SK-N-SH (cell line): ENCODE measurements at regions not wholly inside any gene's neighbourhood (a gene's known extent, or its start where the extent isn't known, plus 50 kb on each side); places are given as distances from the start of the nearest gene placed in this dataset.

Experiments used
- CTCF ChIA-PET: fragments of 300-600, 350-600 bp; formaldehyde crosslinking; extraction: SDS; loops from one replicate; lab custom pipeline; 2021; lab: Yijun Ruan, JAX
- POLR2A ChIA-PET: fragments of 350-600 bp; sonication (Branson Sonifier 250); formaldehyde crosslinking; extraction: SDS; loops from one replicate; lab custom pipeline; 2020; ENCODE audit warnings: antibody characterized with exemption, inconsistent platforms; lab: Yijun Ruan, JAX
- DNase-seq: peaks from one replicate; pipeline ENCODE4 v3.0.0; 2012
- H2AFZ ChIP-seq: fragments of 200-600 bp; sonication (generic); 2 replicates; pipeline ENCODE4 v1.8.1; 2016; ENCODE audit warnings: antibody characterized with exemption, mild to moderate bottlenecking, low read depth
- H3F3A ChIP-seq: fragments of 200-600 bp; sonication (generic); replicated peaks from 2 replicates; pipeline ENCODE3; 2016; ENCODE audit warnings: antibody characterized with exemption, mild to moderate bottlenecking; ENCODE audit not compliant: insufficient read depth
- H3K27ac ChIP-seq, 2 experiments: fragments of 200-500 bp in 1 of 2; fragments of 200-600 bp in 1 of 2; sonication (Bioruptor generic) in 1 of 2; sonication (generic), shearing (Covaris generic) in 1 of 2; 2 replicates each; pipeline versions ENCODE4 v1.5.1 to v1.6.1; 2014 to 2016; ENCODE audit warnings: low read depth in 2 of 2, inconsistent platforms in 1 of 2, low read length in 1 of 2, mild to moderate bottlenecking in 1 of 2, mixed read lengths in 1 of 2
- H3K27me3 ChIP-seq: fragments of 200-600 bp; sonication (generic), shearing (Covaris generic); 2 replicates; pipeline ENCODE4 v1.6.1; 2016; ENCODE audit warnings: mixed run types; ENCODE audit not compliant: insufficient read depth
- H3K36me3 ChIP-seq, 2 experiments: fragments of 200-500 bp in 1 of 2; fragments of 200-600 bp in 1 of 2; sonication (Bioruptor generic) in 1 of 2; sonication (generic) in 1 of 2; replicated peaks in 1 of 2; 2 replicates each; pipeline versions ENCODE3 to v1.5.1; 2014 to 2016; ENCODE audit warnings: low read length in 1 of 2, mild to moderate bottlenecking in 1 of 2; ENCODE audit not compliant: insufficient read depth in 2 of 2, control insufficient read depth in 1 of 2
- H3K4me1 ChIP-seq, 2 experiments: fragments of 200-500 bp in 1 of 2; fragments of 200-600 bp in 1 of 2; sonication (Bioruptor generic) in 1 of 2; sonication (generic), shearing (Covaris generic) in 1 of 2; 2 replicates each; pipeline versions ENCODE4 v1.5.1 to v1.6.1; 2014 to 2016; ENCODE audit warnings: low read depth in 1 of 2, low read length in 1 of 2, mixed run types in 1 of 2; ENCODE audit not compliant: insufficient read depth in 2 of 2, control insufficient read depth in 1 of 2
- H3K4me2 ChIP-seq: fragments of 200-600 bp; sonication (generic), shearing (Covaris generic); 2 replicates; pipeline ENCODE4 v1.6.1; 2017; ENCODE audit warnings: mixed run types
- H3K4me3 ChIP-seq, 2 experiments: fragments of 200-500 bp in 1 of 2; fragments of 200-600 bp in 1 of 2; sonication (Bioruptor generic) in 1 of 2; sonication (generic), shearing (Covaris generic) in 1 of 2; 2 replicates each; pipeline versions ENCODE4 v1.5.1 to v1.8.1; 2014 to 2016; ENCODE audit warnings: low read depth in 2 of 2, inconsistent platforms in 1 of 2, low read length in 1 of 2, mild to moderate bottlenecking in 1 of 2, mixed read lengths in 1 of 2, moderate library complexity in 1 of 2
- H3K79me2 ChIP-seq: fragments of 200-600 bp; sonication (generic); 2 replicates; pipeline ENCODE4 v1.8.1; 2017; ENCODE audit warnings: mild to moderate bottlenecking; ENCODE audit not compliant: insufficient read depth
- H3K9ac ChIP-seq: fragments of 200-600 bp; sonication (generic); 2 replicates; pipeline ENCODE4 v1.6.1; 2017; ENCODE audit warnings: mixed run types
- H3K9me2 ChIP-seq: fragments of 200-600 bp; sonication (generic); 2 replicates; pipeline ENCODE4 v1.6.1; 2017; ENCODE audit warnings: mixed run types
- H3K9me3 ChIP-seq: fragments of 200-600 bp; sonication (generic); 2 replicates; pipeline ENCODE4 v1.6.1; 2017; ENCODE audit warnings: mixed run types, mild to moderate bottlenecking, moderate library complexity
- H4K20me1 ChIP-seq: fragments of 200-600 bp; sonication (generic); 2 replicates; pipeline ENCODE4 v1.6.1; 2017; ENCODE audit warnings: mild to moderate bottlenecking, mixed run types; ENCODE audit not compliant: insufficient read depth
- CHD2 ChIP-seq: fragments of 150-350 bp; IDR thresholded peaks from 2 replicates; pipeline ENCODE4 v1.6.1; 2018; ENCODE audit warnings: low read length; ENCODE audit not compliant: partially characterized antibody
- CTCF ChIP-seq: fragments of 200-600 bp; sonication (generic); IDR thresholded peaks from 2 replicates; pipeline ENCODE4 v1.6.1; 2017; ENCODE audit warnings: antibody characterized with exemption, mild to moderate bottlenecking, moderate library complexity
- ELF1 ChIP-seq: IDR thresholded peaks from 2 replicates; pipeline ENCODE4 v1.4.0; 2012
- FOXJ3 ChIP-seq: sonication (generic); formaldehyde crosslinking; IDR thresholded peaks from 2 replicates; pipeline ENCODE4 v1.5.1; 2020; ENCODE audit warnings: mild to moderate bottlenecking, missing genetic modification reagents
- GABPA ChIP-seq: IDR thresholded peaks from 2 replicates; pipeline ENCODE4 v1.4.0; 2012; ENCODE audit warnings: low read depth, mild to moderate bottlenecking
- JUND ChIP-seq: IDR thresholded peaks from 2 replicates; pipeline ENCODE4 v1.4.0; 2012
- MAX ChIP-seq: IDR thresholded peaks from 2 replicates; pipeline ENCODE4 v1.4.0; 2012; ENCODE audit warnings: low read depth
- RAD21 ChIP-seq: IDR thresholded peaks from 2 replicates; pipeline ENCODE4 v1.6.1; 2012; ENCODE audit warnings: mild to moderate bottlenecking, low read length
- RCOR1 ChIP-seq: fragments of 150-350 bp; IDR thresholded peaks from 2 replicates; pipeline ENCODE4 v1.6.1; 2017; ENCODE audit warnings: antibody characterized with exemption, low read length
- REST ChIP-seq: IDR thresholded peaks from 2 replicates; pipeline ENCODE4 v1.6.1; 2012; ENCODE audit warnings: mild to moderate bottlenecking, low read depth, low read length, moderate library complexity
- SIN3A ChIP-seq: IDR thresholded peaks from 2 replicates; pipeline ENCODE4 v1.6.1; 2012; ENCODE audit warnings: low read depth, mild to moderate bottlenecking, low read length, moderate library complexity, borderline replicate concordance
- SMC3 ChIP-seq: IDR thresholded peaks from 2 replicates; pipeline ENCODE4 v1.6.1; 2012; ENCODE audit warnings: low read depth, low read length, improper control_type of control experiment
- TCF12 ChIP-seq: IDR thresholded peaks from 2 replicates; pipeline ENCODE4 v1.4.0; 2012
- YY1 ChIP-seq: IDR thresholded peaks from 2 replicates; pipeline ENCODE4 v1.4.0; 2012; ENCODE audit warnings: low read depth, mild to moderate bottlenecking
- ZBTB33 ChIP-seq: IDR thresholded peaks from 2 replicates; pipeline ENCODE4 v1.4.0; 2012; ENCODE audit warnings: low read depth, borderline replicate concordance
- WGBS: methylation state at CpG from one replicate; pipeline ENCODE4 v1.1.6; 2017; ENCODE audit warnings: low lambda C conversion rate; 5-methylcytosine and 5-hydroxymethylcytosine counted together

GRCh38 chr3:178019645-178020044, 516.6 kb upstream of the KCNMB2 start:
- TF ChIP-seq RAD21 (no peak), SIN3A (no peak), JUND (no peak), FOXJ3 (CRISPR knock-in tag) (no peak), RCOR1 (no peak), ELF1 (no peak)
- TF ChIP-seq, all 33 proteins: peak for 0
- no peak for DNase-seq
- Histone ChIP-seq H3K9me2 (no peaks in the 10 kb centered on the region), H3K27me3 (no peaks in the 10 kb centered on the region), H3K27ac (no peak overlapping the region), H2AFZ (no peak overlapping the region), H3K4me3 (no peak overlapping the region), H3K4me2 (no peak overlapping the region), H3K36me3 (no peaks in the 10 kb centered on the region), H3F3A (no peaks in the 10 kb centered on the region), H4K20me1 (no peaks in the 10 kb centered on the region), H3K79me2 (no peaks in the 10 kb centered on the region), H3K9ac (no peak overlapping the region), H3K9me3 (no peaks in the 10 kb centered on the region), H3K4me1 (peaks cover 0 to 4% of the 10 kb centered on the region in 2 experiments; a peak in 2 of 4 replicates)
- CTCF ChIA-PET, result interaction anchor here (1.1 to 1.3 kb wide), 3 partner anchors 12 to 34 kb away, joined by 3 to 4 read pairs (median 4); no protein-coding TSS in a partner anchor
- 91% methylated on average over 4 of the region's 4 CpGs for WGBS
- POLR2A ChIA-PET, result no interaction called here

GRCh38 chr3:178022599-178022998, 513.6 kb upstream of the KCNMB2 start:
- TF ChIP-seq GABPA, result no peak
- TF ChIP-seq SMC3, result no peak
- TF ChIP-seq CHD2, result no peak
- TF ChIP-seq FOXJ3 (CRISPR knock-in tag), result no peak
- no peak for TF ChIP-seq CTCF
- no peak for TF ChIP-seq TCF12
- no peak for TF ChIP-seq YY1
- TF ChIP-seq MAX, result no peak
- no peak for TF ChIP-seq ZBTB33
- TF ChIP-seq REST, result no peak
- Histone ChIP-seq H3K27me3 (no peaks in the 10 kb centered on the region), H3K4me1 (peaks cover 0 to 4% of the 10 kb centered on the region in 2 experiments; a peak in 2 of 4 replicates), H3K4me3 (no peak overlapping the region), H3K36me3 (no peaks in the 10 kb centered on the region), H3K9ac (no peak overlapping the region), H3K4me2 (no peak overlapping the region), H2AFZ (no peak overlapping the region), H3F3A (no peaks in the 10 kb centered on the region), H4K20me1 (no peaks in the 10 kb centered on the region), H3K9me2 (no peaks in the 10 kb centered on the region; the same call in 1 of the 2 replicates), H3K9me3 (no peaks in the 10 kb centered on the region), H3K27ac (no peak overlapping the region), H3K79me2 (no peaks in the 10 kb centered on the region)
- POLR2A ChIA-PET, result no interaction called here
- CTCF ChIA-PET, result interaction anchor here (1.5 kb wide), 1 partner anchor 14 kb away, joined by 4 read pairs; no protein-coding TSS in a partner anchor
- DNase-seq, result no peak
- WGBS, result 47% methylated on average over 1 of the region's 1 CpG
